Caco-2 (cell line): ENCODE measurements at regions not wholly inside any gene's neighbourhood (a gene's known extent, or its start where the extent isn't known, plus 50 kb on each side); places are given as distances from the start of the nearest gene placed in this dataset.

ENCODE experiments used
- BruUV-seq: library from RNA; stranded (reverse); fragments of 400-500 nt; replicated peaks from 2 replicates; lab custom pipeline; 2021; lab: Mats Ljungman, UMichigan
- CTCF ChIA-PET: fragments of 300-600 bp; sonication (Branson Sonifier 250); formaldehyde crosslinking; loops from one replicate; lab custom pipeline; 2022; ENCODE audit warnings: antibody characterized with exemption; lab: Charles Lee
- POLR2A ChIA-PET: fragments of 300-600 bp; sonication (Branson Sonifier 250); formaldehyde crosslinking; loops from one replicate; lab custom pipeline; 2022; ENCODE audit warnings: antibody characterized with exemption; lab: Charles Lee
- DNase-seq, 2 experiments: peaks; one replicate each; pipeline versions ENCODE4 v3.0.0 to v3.0.0-alpha.2; 2020 to 2022
- H3K27me3 ChIP-seq: replicated peaks from 2 replicates; pipeline ENCODE4 v1.6.0; 2011; ENCODE audit warnings: low read length; ENCODE audit not compliant: control insufficient read depth, insufficient read depth
- H3K36me3 ChIP-seq: 2 replicates; pipeline ENCODE4 v1.5.1; 2011; ENCODE audit warnings: low read length; ENCODE audit not compliant: control insufficient read depth, insufficient read depth
- H3K4me1 ChIP-seq: fragments of 250-450 bp; sonication (Bioruptor Pico); 2 replicates; pipeline ENCODE4 v1.5.1; 2020; ENCODE audit warnings: mild to moderate bottlenecking
- H3K4me3 ChIP-seq: 2 replicates; pipeline ENCODE4 v1.5.1; 2011; ENCODE audit warnings: low read depth, mild to moderate bottlenecking, control low read depth, low read length
- H3K9me3 ChIP-seq: fragments of 250-450 bp; sonication (Bioruptor Pico); 2 replicates; pipeline ENCODE4 v1.5.1; 2020; ENCODE audit warnings: mild to moderate bottlenecking, moderate library complexity
- H3K27ac Mint-ChIP-seq: one replicate; pipeline ENCODE4 v1.8.0; 2022; ENCODE audit warnings: mixed read lengths; ENCODE audit not compliant: unreplicated experiment
- H3K27me3 Mint-ChIP-seq: one replicate; pipeline ENCODE4 v1.8.0; 2022; ENCODE audit warnings: mixed read lengths; ENCODE audit not compliant: insufficient read depth, unreplicated experiment
- H3K36me3 Mint-ChIP-seq: one replicate; pipeline ENCODE4 v1.8.0; 2022; ENCODE audit warnings: mild to moderate bottlenecking, mixed read lengths; ENCODE audit not compliant: insufficient read depth, unreplicated experiment
- H3K4me1 Mint-ChIP-seq: one replicate; pipeline ENCODE4 v1.8.0; 2022; ENCODE audit warnings: low read depth, mixed read lengths; ENCODE audit not compliant: unreplicated experiment
- H3K4me3 Mint-ChIP-seq: one replicate; pipeline ENCODE4 v1.8.0; 2022; ENCODE audit warnings: mild to moderate bottlenecking, moderate library complexity, mixed read lengths; ENCODE audit not compliant: unreplicated experiment
- H3K9me3 Mint-ChIP-seq: one replicate; pipeline ENCODE4 v1.8.0; 2022; ENCODE audit warnings: mixed read lengths; ENCODE audit not compliant: unreplicated experiment
- CTCF ChIP-seq, 2 experiments: fragments of 200-600 bp in 1 of 2; IDR thresholded peaks; 1 replicate in 1 of 2; 2 replicates in 1 of 2; pipeline versions ENCODE4 v1.5.1 to v1.8.0; 2011 to 2022; ENCODE audit warnings: antibody characterized with exemption in 1 of 2, control low read depth in 1 of 2, inconsistent platforms in 1 of 2, low read depth in 1 of 2, low read length in 1 of 2, mild to moderate bottlenecking in 1 of 2, moderate library complexity in 1 of 2; ENCODE audit not compliant: insufficient read depth in 1 of 2, severe bottlenecking in 1 of 2, unreplicated experiment in 1 of 2
- intact Hi-C: fragments of 100-400 bp; cut with micrococcal nuclease; formaldehyde crosslinking; loops from one replicate; pipeline ENCODE4 v1.10.0; 2022; ENCODE audit not compliant: unreplicated experiment

GRCh38 chr5:166172597-166172996 is 2118.8 kb upstream of the WWC1 start:
- CTCF ChIA-PET, result no interaction called here
- H3K4me1 ChIP-seq, result no peaks in the 10 kb centered on the region
- H3K36me3 Mint-ChIP-seq, result no peaks in the 10 kb centered on the region
- TF ChIP-seq CTCF (IDR thresholded peaks at IDR 0.05; ENCODE audit: insufficient read depth in 1 of 2, low read depth in 1 of 2, low read length in 1 of 2, severe bottlenecking in 1 of 2, unreplicated experiment in 1 of 2), result no peak
- BruUV-seq, result no TSS peak
- no peak for DNase-seq
- H3K9me3 ChIP-seq, result no peaks in the 10 kb centered on the region
- no peaks in the 10 kb centered on the region for H3K27me3 ChIP-seq
- no peaks in the 10 kb centered on the region for H3K9me3 Mint-ChIP-seq
- intact Hi-C loops, result no loop called here
- no peak overlapping the region for H3K4me3 Mint-ChIP-seq
- H3K36me3 ChIP-seq, result no peaks in the 10 kb centered on the region
- H3K27me3 Mint-ChIP-seq, result peaks cover 3% of the 10 kb centered on the region
- POLR2A ChIA-PET, result no interaction called here
- H3K4me3 ChIP-seq, result no peak overlapping the region
- H3K27ac Mint-ChIP-seq, result no peak overlapping the region
- no peaks in the 10 kb centered on the region for H3K4me1 Mint-ChIP-seq

GRCh38 chr5:166178411-166179080 is 2112.9 kb upstream of the WWC1 start:
- H3K4me3 ChIP-seq, result no peak overlapping the region
- no peaks in the 10 kb centered on the region for H3K4me1 Mint-ChIP-seq
- no peak overlapping the region for H3K4me3 Mint-ChIP-seq
- CTCF ChIA-PET, result no interaction called here
- no TSS peak for BruUV-seq
- H3K36me3 ChIP-seq, result no peaks in the 10 kb centered on the region
- no peaks in the 10 kb centered on the region for H3K36me3 Mint-ChIP-seq
- TF ChIP-seq CTCF (IDR thresholded peaks at IDR 0.05; ENCODE audit: insufficient read depth in 1 of 2, low read depth in 1 of 2, low read length in 1 of 2, severe bottlenecking in 1 of 2, unreplicated experiment in 1 of 2), result no peak
- no peak for DNase-seq
- intact Hi-C loops, result no loop called here
- POLR2A ChIA-PET, result no interaction called here
- H3K9me3 ChIP-seq, result no peaks in the 10 kb centered on the region
- H3K9me3 Mint-ChIP-seq, result no peaks in the 10 kb centered on the region
- no peak overlapping the region for H3K27ac Mint-ChIP-seq
- H3K27me3 ChIP-seq, result no peaks in the 10 kb centered on the region
- H3K27me3 Mint-ChIP-seq, result peaks cover 3% of the 10 kb centered on the region
- no peaks in the 10 kb centered on the region for H3K4me1 ChIP-seq

- TF ChIP-seq CTCF (IDR thresholded peaks at IDR 0.05; ENCODE audit: insufficient read depth in 1 of 2, low read depth in 1 of 2, low read length in 1 of 2, severe bottlenecking in 1 of 2, unreplicated experiment in 1 of 2), result no peak
- no peak for DNase-seq
- Mint-ChIP-seq H3K27ac (no peak overlapping the region), H3K9me3 (no peaks in the 10 kb centered on the region), H3K27me3 (peaks cover 2% of the 10 kb centered on the region), H3K4me3 (no peak overlapping the region), H3K4me1 (no peaks in the 10 kb centered on the region), H3K36me3 (no peaks in the 10 kb centered on the region)
- no peak overlapping the region for H3K4me3 ChIP-seq
- H3K9me3 ChIP-seq, result no peaks in the 10 kb centered on the region
- no peaks in the 10 kb centered on the region for H3K27me3 ChIP-seq
- no peaks in the 10 kb centered on the region for H3K4me1 ChIP-seq
- ChIA-PET POLR2A (no interaction called here), CTCF (no interaction called here)
- H3K36me3 ChIP-seq, result no peaks in the 10 kb centered on the region
- no TSS peak for BruUV-seq
- intact Hi-C loops, result no loop called here
Measured at GRCh38 chr5:166185185-166185584, 2106.3 kb upstream of the WWC1 start.
